GM23248 (cell line): ENCODE measurements at regions not wholly inside any gene's neighbourhood (a gene's known extent, or its start where the extent isn't known, plus 50 kb on each side); places are given as distances from the start of the nearest gene placed in this dataset.

ENCODE experiments used
- EZH2 ChIP-seq: fragments of 200-600 bp; sonication (generic); IDR thresholded peaks from 2 replicates; pipeline ENCODE4 v1.6.1; 2018; ENCODE audit warnings: antibody characterized with exemption, mild to moderate bottlenecking; ENCODE audit not compliant: insufficient read depth, poor library complexity, severe bottlenecking
- EZH2phosphoT487 ChIP-seq: fragments of 200-600 bp; sonication (generic); IDR thresholded peaks from 2 replicates; pipeline ENCODE4 v1.6.1; 2018; ENCODE audit warnings: antibody characterized with exemption, moderate library complexity, mild to moderate bottlenecking, low read depth; ENCODE audit not compliant: insufficient read depth

GRCh38 chr14:39491134-39491571 is 58.9 kb upstream of the FBXO33 start:
- no peak for TF ChIP-seq EZH2phosphoT487
- no peak for TF ChIP-seq EZH2
